NCI-H524 treated with DMSO at 0.1 percent for 48 hours (cell line): ENCODE measurements at regions not wholly inside any gene's neighbourhood (a gene's known extent, or its start where the extent isn't known, plus 50 kb on each side); places are given as distances from the start of the nearest gene placed in this dataset.

Experiments used
- DNase-seq: peaks from one replicate; lab custom pipeline; 2025; lab: John Stamatoyannopoulos, UW

DNA sequence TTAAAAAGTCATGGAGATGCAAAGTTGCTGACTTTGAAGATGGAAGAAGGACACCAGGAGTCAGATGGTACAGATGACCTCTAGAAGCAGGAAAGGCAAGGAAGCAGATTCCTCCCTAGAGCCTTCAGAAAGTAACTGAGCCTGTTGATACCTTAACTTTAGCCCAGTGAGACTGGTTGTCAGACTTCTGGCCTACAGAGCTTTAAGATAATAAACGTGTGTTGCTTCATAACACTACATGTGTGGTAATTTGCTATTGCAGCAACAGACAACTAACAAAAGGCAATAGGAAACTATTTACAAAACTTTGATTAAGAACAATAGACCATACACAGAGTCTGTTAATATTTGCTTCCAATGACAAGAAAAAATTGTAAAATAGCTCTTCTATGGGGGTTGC is 102.0 kb upstream of the USP38 start:
- DNase-seq, result no peak

DNA sequence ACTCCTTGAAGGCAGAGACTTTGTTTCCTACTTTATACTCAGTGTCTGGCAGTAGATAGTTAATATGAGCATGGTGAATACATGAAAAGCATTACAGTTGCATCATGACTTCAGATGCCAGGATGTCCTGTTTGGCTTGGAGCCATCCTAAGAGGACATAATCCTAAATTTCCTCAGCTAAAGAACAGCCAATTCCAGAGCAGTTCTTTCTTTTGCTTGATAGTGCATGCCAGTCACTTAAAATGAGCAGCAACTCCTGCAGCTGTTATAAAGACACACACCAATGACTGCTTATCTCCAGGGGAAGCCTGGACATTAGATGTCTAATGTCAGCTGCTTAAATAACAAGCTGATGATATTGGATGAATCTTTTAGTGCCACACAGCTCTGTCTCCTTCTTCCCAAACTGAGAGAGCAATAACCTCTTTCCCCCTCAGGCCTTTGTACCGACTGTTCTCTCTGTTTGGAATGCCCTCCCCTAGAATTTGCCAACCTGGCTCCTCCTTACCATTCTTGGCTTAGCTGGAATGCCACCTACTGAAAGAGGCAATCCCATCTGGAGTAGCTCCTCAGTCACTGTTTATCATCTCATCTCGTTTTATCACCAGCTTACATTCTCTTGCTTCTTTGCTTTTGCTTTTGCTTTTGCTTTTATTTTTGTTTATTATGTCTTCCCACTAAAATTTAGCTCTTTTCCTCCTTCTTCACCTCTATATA is 100.8 kb upstream of the USP38 start:
- no peak for DNase-seq

DNA sequence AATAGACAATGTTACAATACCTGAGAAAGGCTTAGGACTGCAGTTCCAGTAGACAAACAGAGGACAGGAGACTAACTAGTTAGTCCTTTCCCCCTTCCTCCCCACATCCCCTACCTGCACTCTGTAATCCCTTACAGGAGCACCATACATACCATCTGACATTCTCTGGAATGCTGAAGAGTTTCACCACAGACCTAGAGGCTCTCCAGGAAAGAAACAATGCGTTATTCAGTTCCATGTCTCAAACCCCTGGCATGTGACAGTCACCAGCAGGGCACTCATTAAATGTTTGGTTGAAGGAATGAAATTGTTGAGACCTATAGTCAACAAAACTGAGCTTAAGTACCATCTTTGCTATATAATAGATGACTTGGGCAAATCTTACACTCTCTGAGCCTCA is 100.2 kb upstream of the USP38 start:
- no peak for DNase-seq

DNA sequence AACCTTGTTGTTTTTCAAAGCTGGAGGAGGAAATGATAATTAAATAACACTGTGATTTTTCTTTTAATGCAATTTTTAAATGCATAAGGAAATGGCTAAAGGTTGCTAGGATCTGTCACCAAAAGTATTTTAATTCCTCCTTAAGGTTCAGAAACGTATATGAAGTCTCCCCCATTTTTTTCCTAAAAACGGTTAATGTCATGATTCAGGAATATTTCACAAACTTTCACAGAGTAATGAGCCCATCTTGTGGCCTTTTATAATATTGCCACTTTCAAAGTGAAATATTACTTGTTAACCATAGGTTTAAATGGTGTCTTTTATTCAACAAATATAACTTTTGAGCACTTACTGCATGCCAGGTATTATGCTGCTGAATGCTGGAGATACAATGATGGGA is 99.5 kb upstream of the USP38 start:
- no peak for DNase-seq

DNA sequence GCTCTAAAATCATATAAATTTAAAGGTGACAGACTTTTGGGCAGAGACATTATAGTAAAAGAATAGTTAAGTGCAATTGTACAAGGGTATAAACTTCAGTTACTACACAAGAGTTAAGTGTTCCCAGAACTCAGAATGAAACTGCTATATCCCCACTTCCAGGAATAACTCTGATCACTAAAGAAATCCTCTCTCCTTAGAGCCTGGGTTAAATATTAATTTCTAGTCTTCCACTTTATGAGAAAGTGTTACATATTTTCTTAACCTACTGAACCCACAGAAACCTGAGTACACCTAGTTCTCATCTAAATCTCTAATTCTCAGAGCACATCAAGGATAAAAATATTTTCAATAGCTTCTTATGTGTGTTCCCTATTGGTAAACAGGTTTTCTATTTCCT is 99.1 kb upstream of the USP38 start:
- no peak for DNase-seq

DNA sequence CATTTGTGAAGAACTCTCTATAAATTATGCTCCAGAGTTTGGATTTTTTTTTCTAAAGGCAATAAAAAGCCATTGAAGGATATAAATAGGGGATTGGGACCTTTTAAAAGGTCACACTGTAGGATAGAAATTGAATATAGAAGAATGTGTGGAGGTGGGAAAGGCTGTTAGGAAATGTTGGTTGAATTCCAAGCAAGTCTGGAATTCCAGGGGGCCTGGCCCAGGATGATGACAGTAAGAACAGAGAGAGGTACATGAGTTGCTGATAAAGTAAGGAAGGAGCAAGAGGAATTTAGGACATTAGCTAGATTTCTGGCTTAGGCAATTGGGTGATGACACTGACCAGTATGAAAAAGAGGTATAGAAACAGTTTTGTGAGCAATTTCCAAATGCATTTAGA is 95.4 kb upstream of the USP38 start:
- DNase-seq, result no peak

DNA sequence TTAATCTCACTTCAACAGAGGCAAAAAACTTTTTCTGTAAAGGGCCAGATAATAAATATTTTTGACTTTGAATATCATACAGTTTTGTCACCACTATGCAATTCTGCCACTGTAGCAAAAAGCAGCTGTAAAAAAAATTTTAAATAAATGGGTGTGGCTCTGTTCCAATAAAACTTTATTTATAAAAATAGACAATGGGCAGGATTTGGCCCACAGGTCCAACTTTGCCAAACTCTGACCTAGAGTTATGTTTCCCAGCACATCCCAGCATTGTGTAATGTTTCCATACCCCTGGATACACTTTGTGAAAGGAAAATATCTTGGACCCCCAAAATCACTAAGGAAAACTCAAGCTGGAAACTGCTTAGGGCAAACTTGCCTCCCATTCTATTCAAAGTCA is 94.9 kb upstream of the USP38 start:
- DNase-seq, result no peak

DNA sequence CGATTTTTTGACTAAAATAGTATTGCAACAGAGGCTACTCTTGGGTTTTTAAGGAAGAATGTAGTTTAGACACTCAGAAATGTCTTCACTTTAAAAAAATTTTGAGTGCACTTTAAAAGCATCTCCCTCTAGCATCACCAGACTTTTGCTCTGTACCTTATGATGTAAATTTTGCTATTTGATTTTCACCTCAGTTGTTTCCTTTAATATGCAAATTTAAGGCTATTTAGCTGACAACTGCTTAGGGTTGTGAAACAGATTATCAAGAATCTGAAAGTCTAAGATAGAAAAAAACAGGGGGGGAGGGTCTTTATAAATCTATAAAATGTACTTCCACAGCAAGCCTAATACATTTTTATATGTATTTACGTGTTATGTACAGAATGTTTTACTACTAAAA is 92.9 kb upstream of the USP38 start:
- DNase-seq, result no peak

DNA sequence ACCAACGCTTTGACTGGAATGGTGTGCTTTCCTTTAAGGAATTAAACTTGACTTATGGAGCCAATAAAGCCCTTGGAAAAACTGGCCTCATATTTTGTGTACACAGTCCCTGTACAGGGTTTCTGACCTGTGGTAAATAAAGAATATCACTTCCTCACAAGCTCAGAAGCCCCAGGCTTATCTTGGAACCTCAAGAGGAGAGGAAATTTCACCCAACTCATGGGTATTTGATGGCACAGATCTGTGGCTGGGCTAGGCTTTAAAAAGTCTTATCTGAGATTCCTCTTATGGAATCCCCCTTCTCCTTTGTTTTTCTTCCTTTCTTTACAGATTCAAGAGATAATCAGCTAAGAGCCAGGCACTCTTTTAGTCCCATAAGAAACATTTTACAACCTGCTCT is 89.3 kb upstream of the USP38 start:
- no peak for DNase-seq

DNA sequence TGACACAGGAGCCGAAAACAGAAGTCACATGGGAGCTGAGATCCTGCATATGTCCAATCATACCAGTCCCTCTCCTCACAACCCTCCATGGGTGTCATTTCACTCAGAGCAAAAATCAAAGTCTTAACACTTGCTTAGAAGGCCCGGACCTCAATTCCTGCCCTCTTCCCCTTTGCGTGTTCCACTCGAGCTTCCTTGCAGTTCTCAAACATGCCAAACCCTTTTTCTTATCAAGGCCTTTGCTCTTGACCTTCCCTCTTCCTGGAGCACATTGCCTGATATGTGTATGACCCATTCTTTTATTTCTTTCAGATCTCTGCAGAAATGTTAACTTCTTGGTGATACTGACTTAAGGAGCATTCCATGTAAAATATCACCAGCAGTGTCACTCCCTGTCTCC is 87.0 kb upstream of the USP38 start:
- DNase-seq, result no peak

DNA sequence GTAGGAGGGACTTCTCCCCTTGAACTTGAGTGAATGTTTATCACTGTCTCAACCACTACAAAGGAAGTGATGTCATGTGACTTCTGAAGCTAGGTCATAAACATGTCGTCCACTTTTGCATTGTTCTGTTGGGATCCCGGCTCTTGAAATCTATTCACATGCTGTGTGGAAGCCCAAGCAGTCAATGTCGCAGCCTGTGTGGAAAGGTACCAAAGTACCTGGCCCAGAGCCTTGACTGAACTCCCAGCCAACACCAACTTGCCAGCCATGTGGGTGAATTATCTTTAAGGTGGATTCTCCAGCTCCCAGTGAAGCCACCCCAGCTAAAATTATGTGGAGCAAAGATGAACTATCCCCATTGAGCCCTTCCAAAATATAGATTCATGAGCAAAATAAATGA is 85.0 kb upstream of the USP38 start:
- no peak for DNase-seq

DNA sequence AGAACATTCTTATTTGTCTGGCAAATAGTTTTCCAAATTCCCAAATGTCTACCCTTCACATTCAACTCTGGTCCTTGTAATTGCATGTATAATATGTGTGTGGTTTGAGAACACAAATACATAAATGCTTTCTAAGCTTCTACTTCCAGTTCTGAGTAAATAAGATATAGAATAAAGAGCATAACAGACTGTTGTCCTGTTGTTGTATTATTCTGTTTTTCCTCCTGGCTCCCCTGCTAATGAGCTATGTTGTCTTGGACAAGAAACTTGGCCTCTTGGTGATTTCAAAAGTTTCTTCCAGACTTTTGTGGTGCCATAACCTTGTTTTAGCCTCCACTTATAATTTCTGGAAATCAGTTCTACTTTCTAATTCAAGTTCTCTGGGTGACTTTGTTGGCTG is 75.3 kb upstream of the USP38 start:
- no peak for DNase-seq

DNA sequence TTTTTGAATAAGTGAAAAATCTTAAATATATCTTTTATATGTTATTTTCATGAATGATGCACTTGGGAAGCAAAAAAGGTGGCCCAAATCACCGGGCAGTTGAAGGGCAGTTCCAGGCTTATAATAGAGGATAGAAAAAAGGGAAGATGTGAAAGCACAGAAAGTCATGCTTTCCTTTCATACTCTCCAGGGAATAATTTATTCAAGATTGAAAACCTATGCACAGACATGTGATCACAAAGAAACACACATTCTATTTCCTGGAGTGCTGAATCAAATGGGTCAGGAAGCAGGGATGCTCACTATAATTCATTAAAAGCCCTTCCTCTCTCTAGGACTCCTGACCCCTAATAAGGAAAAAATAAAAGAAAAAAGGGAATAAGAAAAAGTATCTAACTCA is 66.1 kb upstream of the USP38 start:
- no peak for DNase-seq

DNA sequence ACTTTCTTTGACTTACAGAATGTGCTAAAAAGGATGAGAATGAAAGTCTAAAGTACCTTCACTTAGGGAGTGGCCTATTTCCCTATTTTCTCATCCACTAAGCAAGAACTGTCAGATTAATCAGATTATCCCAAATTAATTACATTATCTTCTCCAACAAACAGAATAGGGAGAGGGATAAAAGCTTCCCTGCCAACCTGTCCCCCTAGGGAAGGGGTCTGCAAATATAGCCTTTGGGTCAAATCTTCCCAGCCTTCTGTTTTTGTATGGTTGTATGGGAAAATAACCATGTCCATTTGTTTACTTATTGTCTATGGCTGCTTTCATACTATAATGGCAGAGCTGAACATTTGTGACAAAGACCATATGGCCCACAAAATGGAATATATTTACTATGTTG is 57.1 kb upstream of the USP38 start:
- DNase-seq, result no peak

DNA sequence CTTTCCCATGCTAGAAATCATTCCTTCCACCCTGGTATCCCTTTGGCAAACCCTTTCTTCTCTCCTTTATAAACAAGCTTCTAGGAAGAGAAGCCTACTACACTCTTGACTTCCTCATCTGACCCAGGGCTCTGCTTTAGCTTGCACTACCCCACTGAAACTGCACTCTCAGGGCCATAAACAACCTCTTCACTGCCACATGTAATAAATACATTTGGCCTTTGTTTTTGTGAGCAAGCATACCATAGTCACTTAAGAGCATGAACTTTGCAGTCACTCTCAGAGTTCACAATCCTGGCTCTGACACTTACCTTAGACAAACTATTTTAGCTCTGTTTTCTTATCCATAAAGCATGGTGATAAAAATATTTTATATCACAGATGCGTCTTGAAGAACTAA is 50.7 kb upstream of the USP38 start:
- no peak for DNase-seq
